Left ventricle myocardium inferior (tissue), 1 donor: ENCODE measurements at regions not wholly inside any gene's neighbourhood (a gene's known extent, or its start where the extent isn't known, plus 50 kb on each side); places are given as distances from the start of the nearest gene placed in this dataset.

Experiments used
- DNase-seq: peaks from one replicate; pipeline ENCODE4 v3.0.0-alpha.2; 2020
- H3K27ac ChIP-seq: fragments of 200-600 bp; replicated peaks from 2 replicates; pipeline ENCODE4 v1.8.0; 2021
- H3K27me3 ChIP-seq: fragments of 200-600 bp; 2 replicates; pipeline ENCODE4 v1.8.0; 2021; ENCODE audit warnings: low read depth
- H3K36me3 ChIP-seq: fragments of 200-600 bp; 2 replicates; pipeline ENCODE4 v1.8.0; 2021
- H3K4me1 ChIP-seq: fragments of 200-600 bp; 2 replicates; pipeline ENCODE4 v1.8.0; 2021
- H3K4me3 ChIP-seq: fragments of 200-600 bp; 2 replicates; pipeline ENCODE4 v1.8.0; 2021; ENCODE audit warnings: mild to moderate bottlenecking, moderate library complexity
- H3K9me3 ChIP-seq: fragments of 200-600 bp; replicated peaks from 2 replicates; pipeline ENCODE4 v1.8.0; 2021
- intact Hi-C: fragments of 100-400 bp; cut with micrococcal nuclease; formaldehyde crosslinking; loops from one replicate; pipeline ENCODE4 v1.11.0; 2022
- TF ChIP-seq, protein P1 (sequence below): fragments of 200-600 bp; IDR thresholded peaks from 2 replicates; pipeline ENCODE4 v1.8.0; 2021; ENCODE audit warnings: antibody characterized with exemption, mild to moderate bottlenecking, borderline replicate concordance
- donor health status: DM: no; HTN: yes; CAD: no; lungs with severe emphysema.

- DNase-seq, result no peak
- H3K36me3 ChIP-seq, result no peaks in the 10 kb centered on the region
- no peaks in the 10 kb centered on the region for H3K9me3 ChIP-seq
- H3K4me1 ChIP-seq, result peaks cover 5% of the 10 kb centered on the region
- TF ChIP-seq, protein P1, sequence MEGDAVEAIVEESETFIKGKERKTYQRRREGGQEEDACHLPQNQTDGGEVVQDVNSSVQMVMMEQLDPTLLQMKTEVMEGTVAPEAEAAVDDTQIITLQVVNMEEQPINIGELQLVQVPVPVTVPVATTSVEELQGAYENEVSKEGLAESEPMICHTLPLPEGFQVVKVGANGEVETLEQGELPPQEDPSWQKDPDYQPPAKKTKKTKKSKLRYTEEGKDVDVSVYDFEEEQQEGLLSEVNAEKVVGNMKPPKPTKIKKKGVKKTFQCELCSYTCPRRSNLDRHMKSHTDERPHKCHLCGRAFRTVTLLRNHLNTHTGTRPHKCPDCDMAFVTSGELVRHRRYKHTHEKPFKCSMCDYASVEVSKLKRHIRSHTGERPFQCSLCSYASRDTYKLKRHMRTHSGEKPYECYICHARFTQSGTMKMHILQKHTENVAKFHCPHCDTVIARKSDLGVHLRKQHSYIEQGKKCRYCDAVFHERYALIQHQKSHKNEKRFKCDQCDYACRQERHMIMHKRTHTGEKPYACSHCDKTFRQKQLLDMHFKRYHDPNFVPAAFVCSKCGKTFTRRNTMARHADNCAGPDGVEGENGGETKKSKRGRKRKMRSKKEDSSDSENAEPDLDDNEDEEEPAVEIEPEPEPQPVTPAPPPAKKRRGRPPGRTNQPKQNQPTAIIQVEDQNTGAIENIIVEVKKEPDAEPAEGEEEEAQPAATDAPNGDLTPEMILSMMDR, result no peak
- no peak overlapping the region for H3K4me3 ChIP-seq
- no peaks in the 10 kb centered on the region for H3K27me3 ChIP-seq
- H3K27ac ChIP-seq, result no peak overlapping the region
- intact Hi-C loops, result no loop called here
Observed at GRCh38 chr10:36808625-36809362, 316.6 kb upstream of the ANKRD30A start.

GRCh38 chr10:36803229-36803628, 322.2 kb upstream of the ANKRD30A start:
- TF ChIP-seq, protein P1, result no peak
- intact Hi-C loops, result no loop called here
- Histone ChIP-seq H3K4me1 (peaks cover 18% of the 10 kb centered on the region), H3K27ac (peak overlapping the region; percentile 1), H3K4me3 (no peak overlapping the region), H3K27me3 (no peaks in the 10 kb centered on the region), H3K36me3 (no peaks in the 10 kb centered on the region), H3K9me3 (no peaks in the 10 kb centered on the region)
- DNase-seq, result no peak

DNA sequence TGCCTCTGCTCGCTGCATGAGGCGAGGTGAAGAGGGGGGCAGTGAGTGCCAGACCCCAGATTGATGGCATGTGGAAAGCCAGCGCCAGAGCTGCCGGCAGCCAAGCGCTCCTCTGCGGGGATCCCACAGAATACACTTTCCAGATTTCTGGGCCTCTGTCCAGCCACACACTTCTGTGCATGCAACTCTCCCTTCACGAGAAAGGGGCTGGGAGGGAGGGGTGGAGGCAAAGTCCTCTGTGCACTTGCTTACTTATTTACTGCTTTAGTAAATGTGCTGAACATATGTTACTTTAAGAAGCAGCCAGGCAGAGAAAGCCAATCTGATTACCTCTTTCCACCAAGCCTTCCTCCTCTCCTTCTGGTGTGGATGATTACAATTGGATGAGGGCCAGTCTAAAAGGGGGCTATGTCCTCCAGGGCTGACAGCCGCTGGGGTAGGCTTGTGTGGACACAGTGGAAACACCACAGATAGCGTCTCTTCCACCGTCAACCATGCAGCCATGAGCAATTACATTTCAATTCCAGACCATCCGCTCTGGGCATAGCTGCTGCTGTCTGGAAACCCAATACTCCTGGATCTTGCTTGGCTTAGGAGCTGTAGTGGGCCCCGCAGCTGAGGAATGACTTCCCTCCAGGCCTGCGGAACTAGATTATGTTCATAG, 322.8 kb upstream of the ANKRD30A start:
- peaks cover 18% of the 10 kb centered on the region for H3K4me1 ChIP-seq
- H3K27ac ChIP-seq, result peak overlapping the region; percentile 1
- intact Hi-C loops, result no loop called here
- TF ChIP-seq, protein P1, result no peak
- H3K4me3 ChIP-seq, result peak overlapping the region; percentile 13
- H3K27me3 ChIP-seq, result no peaks in the 10 kb centered on the region
- peak; percentile 29 for DNase-seq
- H3K36me3 ChIP-seq, result no peaks in the 10 kb centered on the region
- H3K9me3 ChIP-seq, result no peaks in the 10 kb centered on the region

GRCh38 chr10:36801660-36802059, 323.7 kb upstream of the ANKRD30A start:
- DNase-seq, result no peak
- Histone ChIP-seq H3K36me3 (no peaks in the 10 kb centered on the region), H3K27ac (no peak overlapping the region), H3K4me3 (no peak overlapping the region), H3K9me3 (no peaks in the 10 kb centered on the region), H3K4me1 (peaks cover 18% of the 10 kb centered on the region), H3K27me3 (no peaks in the 10 kb centered on the region)
- TF ChIP-seq, protein P1, result no peak
- intact Hi-C loops, result no loop called here

DNA sequence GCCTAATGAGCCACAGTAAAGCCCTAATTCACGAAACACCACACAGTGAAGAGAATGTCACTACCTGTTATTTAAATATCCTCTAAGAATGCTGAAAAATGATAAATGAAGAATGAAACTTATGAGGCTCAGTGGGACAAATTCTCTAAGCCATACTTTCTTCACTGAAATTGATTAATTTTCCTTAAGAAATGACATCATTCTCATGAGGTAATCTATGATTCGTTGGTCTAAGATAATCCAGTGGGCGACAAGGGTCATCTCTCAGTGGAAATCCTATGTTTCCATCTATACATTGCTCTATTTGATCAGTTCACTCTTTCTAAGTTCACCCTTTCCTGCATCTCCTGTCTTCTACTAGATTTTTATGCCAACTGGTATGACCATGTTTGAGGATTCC, 330.4 kb upstream of the ANKRD30A start:
- TF ChIP-seq, protein P1, result no peak
- H3K27ac ChIP-seq, result no peak overlapping the region
- intact Hi-C loops, result no loop called here
- H3K36me3 ChIP-seq, result no peaks in the 10 kb centered on the region
- no peaks in the 10 kb centered on the region for H3K9me3 ChIP-seq
- no peak for DNase-seq
- H3K4me1 ChIP-seq, result peaks cover 4% of the 10 kb centered on the region
- no peaks in the 10 kb centered on the region for H3K27me3 ChIP-seq
- H3K4me3 ChIP-seq, result no peak overlapping the region
